ENCODE measurements at regions not wholly inside any gene's neighbourhood (a gene's known extent, or its start where the extent isn't known, plus 50 kb on each side); places are given as distances from the start of the nearest gene placed in this dataset.

GRCh38 chr17:72068643-72069042 is 52.2 kb upstream of the SOX9 start:
- DNase-seq (ENCODE audit: low read depth, low spot score) (no peak), FAIRE-seq (no peak)
- dilution Hi-C loops (cut with MboI; ENCODE audit: extremely low pct_ligation_motif_present, low sequenced_read_pairs) = no loop called here
- Histone ChIP-seq H4K20me1 (ENCODE audit: control insufficient read depth, extremely low read depth, insufficient read depth, low read length) (no peaks in the 10 kb centered on the region), H3K4me3 (ENCODE audit: control insufficient read depth in 2 of 3, extremely low read depth in 1 of 3, insufficient read depth in 2 of 3, low read depth in 1 of 3, low read length in 3 of 3) (no peak overlapping the region), H3K27ac (ENCODE audit: control insufficient read depth, insufficient read depth, low read length) (no peak overlapping the region), H3K4me1 (ENCODE audit: control insufficient read depth, extremely low read depth, insufficient read depth, low read length) (peaks cover 4% of the 10 kb centered on the region), H3K9me3 (ENCODE audit: control insufficient read depth, low read depth, low read length) (no peaks in the 10 kb centered on the region), H3K4me2 (ENCODE audit: control insufficient read depth, extremely low read depth, insufficient read depth, low read depth, low read length) (no peak overlapping the region), H3K9me1 (ENCODE audit: control insufficient read depth, extremely low read depth, insufficient read depth, low read length) (no peaks in the 10 kb centered on the region), H3K27me3 (ENCODE audit: control insufficient read depth, extremely low read depth, insufficient read depth, low read length) (no peaks in the 10 kb centered on the region), H3K79me2 (ENCODE audit: control insufficient read depth, insufficient read depth, low read length) (no peaks in the 10 kb centered on the region), H2AFZ (ENCODE audit: control insufficient read depth, low read length) (no peak overlapping the region), H3K9ac (ENCODE audit: control insufficient read depth, extremely low read depth, insufficient read depth, low read length) (no peak overlapping the region), H3K36me3 (ENCODE audit: control insufficient read depth in 2 of 2, extremely low read depth in 1 of 2, insufficient read depth in 2 of 2, low read length in 2 of 2) (no peaks in the 10 kb centered on the region)
- TF ChIP-seq EZH2 (IDR thresholded peaks at IDR 0.05; ENCODE audit: low read length) = no peak
- TF ChIP-seq CTCF (optimal IDR thresholded peaks at IDR 0.05 in 1 of 3, IDR thresholded peaks at IDR 0.05 in 1 of 3, conservative IDR thresholded peaks at IDR 0.05 in 1 of 3; ENCODE audit: extremely low read depth in 1 of 3, insufficient read depth in 2 of 3, low read length in 3 of 3) = no peak

DNA sequence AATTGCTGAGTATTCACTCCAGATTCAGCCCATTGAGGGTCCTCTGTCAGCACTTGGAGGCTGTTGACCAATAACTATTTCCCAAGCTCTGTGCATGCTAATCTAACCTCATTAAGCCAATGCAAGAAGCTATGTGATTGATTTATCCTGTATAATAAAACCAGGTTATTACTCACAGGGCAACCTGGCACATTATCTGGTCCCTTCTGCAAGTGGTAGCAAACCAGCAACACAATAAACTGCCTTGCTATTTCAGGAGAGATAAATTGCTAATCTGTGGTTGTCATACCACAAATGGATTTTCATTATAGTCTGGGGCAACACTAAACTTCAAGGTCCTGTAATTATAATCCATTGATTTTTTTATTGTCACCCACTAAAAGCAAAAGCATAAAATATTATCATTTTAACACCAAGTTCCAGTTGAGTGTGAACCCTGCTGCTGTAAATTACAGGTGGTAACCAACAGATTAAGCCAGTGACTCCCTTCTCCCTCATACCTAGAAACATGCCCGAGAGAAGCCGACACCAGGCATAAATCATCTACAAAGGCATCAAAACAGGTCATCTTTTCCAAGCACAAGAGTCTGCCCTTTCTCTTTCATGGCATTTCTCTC is 51.1 kb upstream of the SOX9 start:
- dilution Hi-C loops (cut with MboI; ENCODE audit: extremely low pct_ligation_motif_present, low sequenced_read_pairs) = no loop called here
- DNase-seq (ENCODE audit: low read depth, low spot score) = no peak
- H3K9ac ChIP-seq (ENCODE audit: control insufficient read depth, extremely low read depth, insufficient read depth, low read length) = no peak overlapping the region

More for the DNA sequence above, 51.1 kb upstream of the SOX9 start:
- Histone ChIP-seq H3K4me2 (ENCODE audit: control insufficient read depth, extremely low read depth, insufficient read depth, low read depth, low read length) (no peak overlapping the region), H3K27me3 (ENCODE audit: control insufficient read depth, extremely low read depth, insufficient read depth, low read length) (no peaks in the 10 kb centered on the region), H3K4me3 (ENCODE audit: control insufficient read depth in 2 of 3, extremely low read depth in 1 of 3, insufficient read depth in 2 of 3, low read depth in 1 of 3, low read length in 3 of 3) (no peak overlapping the region), H3K9me1 (ENCODE audit: control insufficient read depth, extremely low read depth, insufficient read depth, low read length) (no peaks in the 10 kb centered on the region), H3K36me3 (ENCODE audit: control insufficient read depth in 2 of 2, extremely low read depth in 1 of 2, insufficient read depth in 2 of 2, low read length in 2 of 2) (no peaks in the 10 kb centered on the region), H3K79me2 (ENCODE audit: control insufficient read depth, insufficient read depth, low read length) (no peaks in the 10 kb centered on the region), H3K9me3 (ENCODE audit: control insufficient read depth, low read depth, low read length) (no peaks in the 10 kb centered on the region), H2AFZ (ENCODE audit: control insufficient read depth, low read length) (no peak overlapping the region), H3K27ac (ENCODE audit: control insufficient read depth, insufficient read depth, low read length) (no peak overlapping the region), H3K4me1 (ENCODE audit: control insufficient read depth, extremely low read depth, insufficient read depth, low read length) (no peaks in the 10 kb centered on the region), H4K20me1 (ENCODE audit: control insufficient read depth, extremely low read depth, insufficient read depth, low read length) (no peaks in the 10 kb centered on the region)
- TF ChIP-seq EZH2 (IDR thresholded peaks at IDR 0.05; ENCODE audit: low read length) (no peak), CTCF (optimal IDR thresholded peaks at IDR 0.05 in 1 of 3, IDR thresholded peaks at IDR 0.05 in 1 of 3, conservative IDR thresholded peaks at IDR 0.05 in 1 of 3; ENCODE audit: extremely low read depth in 1 of 3, insufficient read depth in 2 of 3, low read length in 3 of 3) (no peak)
- FAIRE-seq = no peak

Small RNA genes in the stretch of these regions (small RNA-seq; reads per million reads assigned to genes)
- 0 reads per million in 3 experiments for gene RNU7-155P (ENCODE audit: insufficient read length in 3 of 3, low read depth in 3 of 3, low replicate concordance in 1 of 3)

Measured in keratinocyte (primary cell).